Gastrocnemius medialis (tissue), 4 donors: ENCODE measurements at regions not wholly inside any gene's neighbourhood (a gene's known extent, or its start where the extent isn't known, plus 50 kb on each side); places are given as distances from the start of the nearest gene placed in this dataset.

ENCODE experiments used
- POLR2A ChIP-seq, 2 donors: fragments of 450-650 bp; IDR thresholded peaks; one replicate each; pipeline ENCODE4 v1.6.1; 2017; ENCODE audit warnings: antibody characterized with exemption in 2 of 2, mild to moderate bottlenecking in 2 of 2, moderate library complexity in 2 of 2
- TF ChIP-seq, protein P1 (sequence below), 5 experiments: fragments of 450-650 bp in 3 of 5; fragments of 200-600 bp in 2 of 5; sonication (generic) in 2 of 5; IDR thresholded peaks in 4 of 5; conservative IDR thresholded peaks in 1 of 5; 1 replicate in 4 of 5; 2 replicates in 1 of 5; pipeline ENCODE4 v1.5.1; 2016 to 2019; ENCODE audit warnings: antibody characterized with exemption in 5 of 5, mild to moderate bottlenecking in 3 of 5, moderate library complexity in 3 of 5

DNA sequence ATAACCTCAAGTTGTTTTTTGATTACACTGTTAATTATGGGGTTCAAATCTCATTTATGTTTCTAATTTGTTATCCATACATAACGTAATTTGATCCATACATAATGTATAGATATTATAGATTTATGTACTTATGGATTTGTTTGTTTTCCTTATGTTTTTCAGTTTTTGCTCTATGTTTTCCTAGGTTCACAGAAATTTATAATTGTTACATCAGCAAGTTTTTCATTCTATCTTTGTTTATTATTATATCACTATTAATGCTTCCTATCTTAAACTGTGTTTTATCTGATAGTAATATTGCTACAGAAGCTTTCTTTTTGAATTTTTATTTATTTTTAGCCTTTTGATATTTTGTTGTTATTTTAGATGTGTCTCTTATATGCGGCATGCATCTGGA is 194.3 kb upstream of the SOX21 start:
- TF ChIP-seq, protein P1, sequence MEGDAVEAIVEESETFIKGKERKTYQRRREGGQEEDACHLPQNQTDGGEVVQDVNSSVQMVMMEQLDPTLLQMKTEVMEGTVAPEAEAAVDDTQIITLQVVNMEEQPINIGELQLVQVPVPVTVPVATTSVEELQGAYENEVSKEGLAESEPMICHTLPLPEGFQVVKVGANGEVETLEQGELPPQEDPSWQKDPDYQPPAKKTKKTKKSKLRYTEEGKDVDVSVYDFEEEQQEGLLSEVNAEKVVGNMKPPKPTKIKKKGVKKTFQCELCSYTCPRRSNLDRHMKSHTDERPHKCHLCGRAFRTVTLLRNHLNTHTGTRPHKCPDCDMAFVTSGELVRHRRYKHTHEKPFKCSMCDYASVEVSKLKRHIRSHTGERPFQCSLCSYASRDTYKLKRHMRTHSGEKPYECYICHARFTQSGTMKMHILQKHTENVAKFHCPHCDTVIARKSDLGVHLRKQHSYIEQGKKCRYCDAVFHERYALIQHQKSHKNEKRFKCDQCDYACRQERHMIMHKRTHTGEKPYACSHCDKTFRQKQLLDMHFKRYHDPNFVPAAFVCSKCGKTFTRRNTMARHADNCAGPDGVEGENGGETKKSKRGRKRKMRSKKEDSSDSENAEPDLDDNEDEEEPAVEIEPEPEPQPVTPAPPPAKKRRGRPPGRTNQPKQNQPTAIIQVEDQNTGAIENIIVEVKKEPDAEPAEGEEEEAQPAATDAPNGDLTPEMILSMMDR (IDR thresholded peaks at IDR 0.05 in 4 of 5, conservative IDR thresholded peaks at IDR 0.05 in 1 of 5), result no peak
- no peak for TF ChIP-seq POLR2A (IDR thresholded peaks at IDR 0.05)
